Hepatocyte (in vitro differentiated cells): ENCODE measurements at regions not wholly inside any gene's neighbourhood (a gene's known extent, or its start where the extent isn't known, plus 50 kb on each side); places are given as distances from the start of the nearest gene placed in this dataset.

Experiments used
- DNase-seq: peaks from one replicate; pipeline ENCODE4 v3.0.0-alpha.2; 2016; ENCODE audit warnings: low spot score
- H2AFZ ChIP-seq: fragments of 200-600 bp; sonication (generic); 2 replicates; pipeline ENCODE4 v1.6.0; 2016; ENCODE audit warnings: antibody characterized with exemption, mild to moderate bottlenecking
- H3K27ac ChIP-seq: fragments of 200-600 bp; sonication (generic); 2 replicates; pipeline ENCODE4 v1.5.1; 2016; ENCODE audit warnings: mild to moderate bottlenecking
- H3K27me3 ChIP-seq: fragments of 200-600 bp; sonication (generic); 2 replicates; pipeline ENCODE4 v1.6.1; 2016
- H3K36me3 ChIP-seq: fragments of 200-600 bp; sonication (generic); replicated peaks from 2 replicates; pipeline ENCODE4 v1.5.1; 2016; ENCODE audit warnings: low read depth; ENCODE audit not compliant: insufficient read depth
- H3K4me1 ChIP-seq: fragments of 200-600 bp; sonication (generic); 2 replicates; pipeline ENCODE4 v1.5.1; 2016; ENCODE audit warnings: mild to moderate bottlenecking, moderate library complexity; ENCODE audit not compliant: insufficient read depth
- H3K4me2 ChIP-seq: fragments of 200-600 bp; sonication (generic); 2 replicates; pipeline ENCODE4 v1.6.0; 2016
- H3K4me3 ChIP-seq: fragments of 200-600 bp; sonication (generic); 2 replicates; pipeline ENCODE4 v1.5.1; 2016; ENCODE audit warnings: mild to moderate bottlenecking
- H3K79me2 ChIP-seq: fragments of 200-600 bp; sonication (generic); 2 replicates; pipeline ENCODE4 v1.6.0; 2017; ENCODE audit warnings: mild to moderate bottlenecking
- H3K9me2 ChIP-seq: fragments of 200-600 bp; sonication (generic); replicated peaks from 2 replicates; pipeline ENCODE4 v1.6.0; 2017; ENCODE audit warnings: mild to moderate bottlenecking; ENCODE audit not compliant: insufficient read depth
- H3K9me3 ChIP-seq: fragments of 200-600 bp; sonication (generic); 2 replicates; pipeline ENCODE4 v1.5.1; 2016; ENCODE audit warnings: low read depth, mild to moderate bottlenecking
- H4K20me1 ChIP-seq: fragments of 200-600 bp; sonication (generic); 2 replicates; pipeline ENCODE4 v1.6.0; 2016; ENCODE audit warnings: mild to moderate bottlenecking; ENCODE audit not compliant: insufficient read depth, poor library complexity, severe bottlenecking
- CTCF ChIP-seq: fragments of 200-600 bp; sonication (generic); IDR thresholded peaks from 2 replicates; pipeline ENCODE4 v1.5.1; 2016; ENCODE audit warnings: antibody characterized with exemption, mild to moderate bottlenecking; ENCODE audit not compliant: poor library complexity
- EZH2 ChIP-seq: fragments of 200-600 bp; sonication (generic); IDR thresholded peaks from 2 replicates; pipeline ENCODE4 v1.6.1; 2016; ENCODE audit warnings: antibody characterized with exemption, mild to moderate bottlenecking, borderline replicate concordance
- EZH2phosphoT487 ChIP-seq: fragments of 200-600 bp; sonication (generic); IDR thresholded peaks from one replicate; pipeline ENCODE4 v1.6.1; 2018; ENCODE audit warnings: antibody characterized with exemption, mild to moderate bottlenecking, low read depth, moderate library complexity; ENCODE audit not compliant: unreplicated experiment, severe bottlenecking
- WGBS: methylation state at CpG from one replicate; pipeline ENCODE4 v1.1.6; 2016; ENCODE audit warnings: low lambda C conversion rate; ENCODE audit errors: missing lambda C conversion rate; 5-methylcytosine and 5-hydroxymethylcytosine counted together

GRCh38 chr3:34037260-34037659 lies 238.8 kb downstream of the PDCD6IP start:
- Histone ChIP-seq H3K27ac (no peak overlapping the region), H4K20me1 (no peaks in the 10 kb centered on the region), H2AFZ (no peak overlapping the region), H3K4me2 (no peak overlapping the region), H3K4me3 (no peak overlapping the region), H3K9me2 (no peaks in the 10 kb centered on the region), H3K27me3 (no peaks in the 10 kb centered on the region), H3K9me3 (no peaks in the 10 kb centered on the region), H3K36me3 (no peaks in the 10 kb centered on the region), H3K4me1 (no peaks in the 10 kb centered on the region), H3K79me2 (no peaks in the 10 kb centered on the region)
- WGBS, result 95% methylated on average over 8 of the region's 8 CpGs
- DNase-seq, result no peak
- no peak for TF ChIP-seq EZH2
- no peak for TF ChIP-seq CTCF
- TF ChIP-seq EZH2phosphoT487, result no peak

GRCh38 chr3:34038131-34038530 lies 239.7 kb downstream of the PDCD6IP start:
- Histone ChIP-seq H3K4me1 (no peaks in the 10 kb centered on the region), H3K79me2 (no peaks in the 10 kb centered on the region), H3K4me3 (no peak overlapping the region), H3K36me3 (no peaks in the 10 kb centered on the region), H4K20me1 (no peaks in the 10 kb centered on the region), H3K9me2 (no peaks in the 10 kb centered on the region), H3K4me2 (no peak overlapping the region), H3K9me3 (no peaks in the 10 kb centered on the region), H3K27ac (no peak overlapping the region), H2AFZ (no peak overlapping the region), H3K27me3 (no peaks in the 10 kb centered on the region)
- DNase-seq, result no peak
- no peak for TF ChIP-seq CTCF
- TF ChIP-seq EZH2, result no peak
- no peak for TF ChIP-seq EZH2phosphoT487
- 92% methylated on average over 2 of the region's 2 CpGs for WGBS

- TF ChIP-seq EZH2phosphoT487 (no peak), EZH2 (no peak), CTCF (no peak)
- 81% methylated on average over 1 of the region's 1 CpG for WGBS
Measured at GRCh38 chr3:34046154-34046553, 247.7 kb downstream of the PDCD6IP start.

GRCh38 chr3:34053626-34054025 lies 255.2 kb downstream of the PDCD6IP start:
- no peaks in the 10 kb centered on the region for H3K9me3 ChIP-seq
- TF ChIP-seq CTCF (no peak), EZH2 (no peak), EZH2phosphoT487 (no peak)
- H3K9me2 ChIP-seq, result no peaks in the 10 kb centered on the region
- no peak overlapping the region for H3K4me3 ChIP-seq
- H2AFZ ChIP-seq, result no peak overlapping the region
- no peak overlapping the region for H3K27ac ChIP-seq
- WGBS, result 80% methylated on average over 3 of the region's 3 CpGs
- H3K79me2 ChIP-seq, result no peaks in the 10 kb centered on the region
- H4K20me1 ChIP-seq, result no peaks in the 10 kb centered on the region
- H3K36me3 ChIP-seq, result no peaks in the 10 kb centered on the region
- no peak for DNase-seq
- H3K4me2 ChIP-seq, result no peak overlapping the region
- H3K27me3 ChIP-seq, result no peaks in the 10 kb centered on the region
- H3K4me1 ChIP-seq, result no peaks in the 10 kb centered on the region

More at GRCh38 chr3:34046154-34046553, 247.7 kb downstream of the PDCD6IP start:
- no peaks in the 10 kb centered on the region for H3K36me3 ChIP-seq
- H3K4me2 ChIP-seq, result no peak overlapping the region
- H3K79me2 ChIP-seq, result no peaks in the 10 kb centered on the region
- DNase-seq, result no peak
- H3K9me2 ChIP-seq, result no peaks in the 10 kb centered on the region
- no peaks in the 10 kb centered on the region for H3K4me1 ChIP-seq
- no peaks in the 10 kb centered on the region for H4K20me1 ChIP-seq
- H3K27ac ChIP-seq, result no peak overlapping the region
- no peak overlapping the region for H3K4me3 ChIP-seq
- no peaks in the 10 kb centered on the region for H3K27me3 ChIP-seq
- H2AFZ ChIP-seq, result no peak overlapping the region
- H3K9me3 ChIP-seq, result no peaks in the 10 kb centered on the region
